ENCODE measurements at regions not wholly inside any gene's neighbourhood (a gene's known extent, or its start where the extent isn't known, plus 50 kb on each side); places are given as distances from the start of the nearest gene placed in this dataset.
A peak's percentile ranks its signal among the peaks of the same experiment; 100 is the strongest.

DNA sequence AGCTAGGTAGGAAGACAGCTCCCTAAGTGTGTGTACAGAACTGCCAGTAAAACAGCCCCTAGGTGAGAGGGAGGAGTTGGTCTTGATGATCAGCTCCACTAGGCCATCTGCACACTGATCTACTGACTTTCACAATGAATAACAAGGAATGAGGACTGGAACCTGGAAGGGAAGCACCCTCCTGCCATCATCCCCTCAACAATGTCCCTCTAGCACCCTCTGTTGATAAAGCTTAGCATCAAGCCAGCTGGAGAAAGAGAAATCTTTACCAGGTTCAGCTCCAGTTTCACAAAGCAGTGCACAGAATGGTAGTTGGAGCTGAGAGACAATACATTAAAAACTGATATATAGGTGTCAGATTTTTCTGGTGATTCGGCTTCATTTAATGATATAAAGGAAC, 57.2 kb upstream of the IRAK1BP1 start:
- Histone ChIP-seq H3K4me1 (ENCODE audit: control insufficient read depth, insufficient read depth, low read length) (no peaks in the 10 kb centered on the region), H3K27me3 (ENCODE audit: control insufficient read depth, insufficient read depth, low read length) (no peaks in the 10 kb centered on the region), H3K27ac (ENCODE audit: low read length) (no peak overlapping the region), H3K9me3 (ENCODE audit: control insufficient read depth, insufficient read depth, low read depth, low read length) (no peaks in the 10 kb centered on the region), H3K4me3 (ENCODE audit: low read depth in 2 of 2, low read length in 2 of 2) (no peak overlapping the region), H3K36me3 (ENCODE audit: control insufficient read depth, insufficient read depth, low read length) (no peaks in the 10 kb centered on the region)
- no TSS peak for BruUV-seq (replicated peaks)
- in situ Hi-C loops (cut with HindIII; ENCODE audit: low pct_unique_long_range_greater_than_20kb, low sequenced_read_pairs), result no loop called here
- ChIA-PET CTCF (interaction anchor here (0.6 to 0.7 kb wide), 2 partner anchors 688 to 1160 kb away, joined by 3 read pairs; no protein-coding TSS in a partner anchor), POLR2A (no interaction called here)
- TF ChIP-seq, protein P1, sequence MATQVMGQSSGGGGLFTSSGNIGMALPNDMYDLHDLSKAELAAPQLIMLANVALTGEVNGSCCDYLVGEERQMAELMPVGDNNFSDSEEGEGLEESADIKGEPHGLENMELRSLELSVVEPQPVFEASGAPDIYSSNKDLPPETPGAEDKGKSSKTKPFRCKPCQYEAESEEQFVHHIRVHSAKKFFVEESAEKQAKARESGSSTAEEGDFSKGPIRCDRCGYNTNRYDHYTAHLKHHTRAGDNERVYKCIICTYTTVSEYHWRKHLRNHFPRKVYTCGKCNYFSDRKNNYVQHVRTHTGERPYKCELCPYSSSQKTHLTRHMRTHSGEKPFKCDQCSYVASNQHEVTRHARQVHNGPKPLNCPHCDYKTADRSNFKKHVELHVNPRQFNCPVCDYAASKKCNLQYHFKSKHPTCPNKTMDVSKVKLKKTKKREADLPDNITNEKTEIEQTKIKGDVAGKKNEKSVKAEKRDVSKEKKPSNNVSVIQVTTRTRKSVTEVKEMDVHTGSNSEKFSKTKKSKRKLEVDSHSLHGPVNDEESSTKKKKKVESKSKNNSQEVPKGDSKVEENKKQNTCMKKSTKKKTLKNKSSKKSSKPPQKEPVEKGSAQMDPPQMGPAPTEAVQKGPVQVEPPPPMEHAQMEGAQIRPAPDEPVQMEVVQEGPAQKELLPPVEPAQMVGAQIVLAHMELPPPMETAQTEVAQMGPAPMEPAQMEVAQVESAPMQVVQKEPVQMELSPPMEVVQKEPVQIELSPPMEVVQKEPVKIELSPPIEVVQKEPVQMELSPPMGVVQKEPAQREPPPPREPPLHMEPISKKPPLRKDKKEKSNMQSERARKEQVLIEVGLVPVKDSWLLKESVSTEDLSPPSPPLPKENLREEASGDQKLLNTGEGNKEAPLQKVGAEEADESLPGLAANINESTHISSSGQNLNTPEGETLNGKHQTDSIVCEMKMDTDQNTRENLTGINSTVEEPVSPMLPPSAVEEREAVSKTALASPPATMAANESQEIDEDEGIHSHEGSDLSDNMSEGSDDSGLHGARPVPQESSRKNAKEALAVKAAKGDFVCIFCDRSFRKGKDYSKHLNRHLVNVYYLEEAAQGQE (IDR thresholded peaks at IDR 0.05; ENCODE audit: insufficient read depth in 1 of 2, low read depth in 2 of 2, low read length in 1 of 2), result no peak
- TF ChIP-seq, protein P2, sequence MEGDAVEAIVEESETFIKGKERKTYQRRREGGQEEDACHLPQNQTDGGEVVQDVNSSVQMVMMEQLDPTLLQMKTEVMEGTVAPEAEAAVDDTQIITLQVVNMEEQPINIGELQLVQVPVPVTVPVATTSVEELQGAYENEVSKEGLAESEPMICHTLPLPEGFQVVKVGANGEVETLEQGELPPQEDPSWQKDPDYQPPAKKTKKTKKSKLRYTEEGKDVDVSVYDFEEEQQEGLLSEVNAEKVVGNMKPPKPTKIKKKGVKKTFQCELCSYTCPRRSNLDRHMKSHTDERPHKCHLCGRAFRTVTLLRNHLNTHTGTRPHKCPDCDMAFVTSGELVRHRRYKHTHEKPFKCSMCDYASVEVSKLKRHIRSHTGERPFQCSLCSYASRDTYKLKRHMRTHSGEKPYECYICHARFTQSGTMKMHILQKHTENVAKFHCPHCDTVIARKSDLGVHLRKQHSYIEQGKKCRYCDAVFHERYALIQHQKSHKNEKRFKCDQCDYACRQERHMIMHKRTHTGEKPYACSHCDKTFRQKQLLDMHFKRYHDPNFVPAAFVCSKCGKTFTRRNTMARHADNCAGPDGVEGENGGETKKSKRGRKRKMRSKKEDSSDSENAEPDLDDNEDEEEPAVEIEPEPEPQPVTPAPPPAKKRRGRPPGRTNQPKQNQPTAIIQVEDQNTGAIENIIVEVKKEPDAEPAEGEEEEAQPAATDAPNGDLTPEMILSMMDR (IDR thresholded peaks at IDR 0.05), result peak; percentile 71
- ATAC-seq (peak; percentile 80), DNase-seq (ENCODE audit: low read depth, low spot score) (no peak)
- intact Hi-C loops (cut with micrococcal nuclease; ENCODE audit: unreplicated experiment), result no loop called here

DNA sequence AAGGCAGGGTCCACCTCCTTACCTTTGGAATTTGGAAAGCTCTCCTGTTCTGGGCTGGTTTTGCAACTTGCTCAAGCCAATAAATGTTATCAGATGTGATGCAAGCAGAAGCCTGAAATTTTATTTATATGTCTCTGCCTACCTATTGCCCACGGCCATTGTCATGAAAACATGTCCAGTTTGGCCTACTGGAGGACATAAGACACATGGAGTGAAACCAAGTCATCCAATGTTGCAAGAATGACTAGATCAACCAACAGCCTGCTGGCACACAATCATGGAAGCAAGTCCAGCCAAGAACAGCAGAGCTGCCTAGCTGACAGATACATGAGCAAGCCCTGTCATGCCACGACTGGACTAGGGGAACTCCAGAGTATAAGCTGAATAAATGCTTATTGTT, 56.7 kb upstream of the IRAK1BP1 start:
- TF ChIP-seq POLR2AphosphoS5 (IDR thresholded peaks at IDR 0.05; ENCODE audit: low read depth, low read length) (no peak), TCF7L2 (IDR thresholded peaks at IDR 0.05; ENCODE audit: low read depth, low read length) (no peak), SIN3A (IDR thresholded peaks at IDR 0.05; ENCODE audit: borderline replicate concordance, insufficient read depth, low read depth, low read length) (no peak)
- TF ChIP-seq, protein P2 (IDR thresholded peaks at IDR 0.05), result no peak
- TF ChIP-seq, protein P1 (IDR thresholded peaks at IDR 0.05; ENCODE audit: insufficient read depth in 1 of 2, low read depth in 2 of 2, low read length in 1 of 2), result no peak
- POLR2A ChIA-PET, result no interaction called here
- H3K27me3 ChIP-seq (ENCODE audit: control insufficient read depth, insufficient read depth, low read length), result no peaks in the 10 kb centered on the region
- no peak overlapping the region for H3K4me3 ChIP-seq (ENCODE audit: low read depth in 2 of 2, low read length in 2 of 2)
- no TSS peak for BruUV-seq (replicated peaks)
- in situ Hi-C loops (cut with HindIII; ENCODE audit: low pct_unique_long_range_greater_than_20kb, low sequenced_read_pairs), result no loop called here
- CTCF ChIA-PET, result interaction anchor here (0.6 to 0.7 kb wide), 2 partner anchors 688 to 1160 kb away, joined by 3 read pairs; no protein-coding TSS in a partner anchor
- no peak for ATAC-seq
- H3K9me3 ChIP-seq (ENCODE audit: control insufficient read depth, insufficient read depth, low read depth, low read length), result no peaks in the 10 kb centered on the region
- no peak for DNase-seq (ENCODE audit: low read depth, low spot score)
- no peaks in the 10 kb centered on the region for H3K4me1 ChIP-seq (ENCODE audit: control insufficient read depth, insufficient read depth, low read length)
- intact Hi-C loops (cut with micrococcal nuclease; ENCODE audit: unreplicated experiment), result no loop called here
- H3K36me3 ChIP-seq (ENCODE audit: control insufficient read depth, insufficient read depth, low read length), result no peaks in the 10 kb centered on the region
- no peak overlapping the region for H3K27ac ChIP-seq (ENCODE audit: low read length)

Data from Panc1 (cell line).